Femur (tissue), 1 donor: ENCODE measurements at regions not wholly inside any gene's neighbourhood (a gene's known extent, or its start where the extent isn't known, plus 50 kb on each side); places are given as distances from the start of the nearest gene placed in this dataset.

ENCODE experiments used
- DNase-seq: peaks from one replicate; pipeline ENCODE4 v3.0.0-alpha.2; 2017

- DNase-seq: no peak
These were observed 250.6 kb upstream of the GPR26 start for GRCh38 chr10:123415523-123415922.

- no peak for DNase-seq
These were observed 248.7 kb upstream of the GPR26 start for GRCh38 chr10:123417414-123417813.

- DNase-seq: no peak
These were observed 244.7 kb upstream of the GPR26 start for GRCh38 chr10:123421461-123421860.

GRCh38 chr10:123422261-123422660, 243.9 kb upstream of the GPR26 start:
- no peak for DNase-seq

- DNase-seq: no peak
These were observed 241.6 kb upstream of the GPR26 start for GRCh38 chr10:123424537-123424936.

- DNase-seq: no peak
These were observed 240.5 kb upstream of the GPR26 start for GRCh38 chr10:123425680-123426079.

- no peak for DNase-seq
These were observed 238.9 kb upstream of the GPR26 start for GRCh38 chr10:123427165-123427786.

GRCh38 chr10:123428391-123428790, 237.8 kb upstream of the GPR26 start:
- DNase-seq: no peak

- DNase-seq: no peak
These were observed 236.4 kb upstream of the GPR26 start for GRCh38 chr10:123429706-123430221.

- DNase-seq: no peak
These were observed 232.6 kb upstream of the GPR26 start for GRCh38 chr10:123433539-123433938.

- no peak for DNase-seq
These were observed 231.6 kb upstream of the GPR26 start for GRCh38 chr10:123434435-123435039.

- no peak for DNase-seq
These were observed 223.3 kb upstream of the GPR26 start for GRCh38 chr10:123442901-123443300.

GRCh38 chr10:123443924-123444323, 222.2 kb upstream of the GPR26 start:
- no peak for DNase-seq

- no peak for DNase-seq
These were observed 220.8 kb upstream of the GPR26 start for GRCh38 chr10:123445261-123445775.

GRCh38 chr10:123446449-123447156, 219.6 kb upstream of the GPR26 start:
- no peak for DNase-seq

GRCh38 chr10:123449234-123449962, 216.8 kb upstream of the GPR26 start:
- DNase-seq: no peak

GRCh38 chr10:123450956-123451605, 215.1 kb upstream of the GPR26 start:
- no peak for DNase-seq

- no peak for DNase-seq
These were observed 214.4 kb upstream of the GPR26 start for GRCh38 chr10:123451618-123452245.

- DNase-seq: no peak
These were observed 211.2 kb upstream of the GPR26 start for GRCh38 chr10:123454987-123455386.

GRCh38 chr10:123455861-123456260, 210.3 kb upstream of the GPR26 start:
- no peak for DNase-seq

GRCh38 chr10:123458933-123459332, 207.2 kb upstream of the GPR26 start:
- no peak for DNase-seq
